ENCODE measurements at regions not wholly inside any gene's neighbourhood (a gene's known extent, or its start where the extent isn't known, plus 50 kb on each side); places are given as distances from the start of the nearest gene placed in this dataset.

GRCh38 chr7:88457320-88457719, 150.6 kb upstream of the STEAP4 start:
- WGBS, 4 donors, result 77 to 83% (median 81%) methylated on average over 1 of the region's 1 CpG
- H3K4me3 ChIP-seq, result no peak overlapping the region
- H3K9me3 ChIP-seq, result no peaks in the 10 kb centered on the region
- H3K4me1 ChIP-seq, result no peaks in the 10 kb centered on the region
- no peak overlapping the region for H3K27ac ChIP-seq
- TF ChIP-seq POLR2A (IDR thresholded peaks at IDR 0.05), result no peak
- TF ChIP-seq CTCF (IDR thresholded peaks at IDR 0.05), result no peak
- no peaks in the 10 kb centered on the region for H3K36me3 ChIP-seq
- DNase-seq, result no peak
- no peaks in the 10 kb centered on the region for H3K27me3 ChIP-seq
- intact Hi-C loops (cut with DNase I), result no loop called here
- no peak for ATAC-seq

GRCh38 chr7:88456490-88456889, 149.8 kb upstream of the STEAP4 start:
- no peaks in the 10 kb centered on the region for H3K4me1 ChIP-seq
- intact Hi-C loops (cut with DNase I), result no loop called here
- no peak overlapping the region for H3K27ac ChIP-seq
- no peak for ATAC-seq
- no peaks in the 10 kb centered on the region for H3K36me3 ChIP-seq
- TF ChIP-seq POLR2A (IDR thresholded peaks at IDR 0.05) (no peak), CTCF (IDR thresholded peaks at IDR 0.05) (no peak)
- DNase-seq, result no peak
- WGBS, 4 donors, result 0 to 38% (median 35%) methylated on average over 1 of the region's 1 CpG
- no peak overlapping the region for H3K4me3 ChIP-seq
- no peaks in the 10 kb centered on the region for H3K9me3 ChIP-seq
- H3K27me3 ChIP-seq, result no peaks in the 10 kb centered on the region

- ATAC-seq (no peak), DNase-seq (no peak)
- H3K27me3 ChIP-seq, result no peaks in the 10 kb centered on the region
- H3K9me3 ChIP-seq, result no peaks in the 10 kb centered on the region
- no peaks in the 10 kb centered on the region for H3K36me3 ChIP-seq
- TF ChIP-seq CTCF (IDR thresholded peaks at IDR 0.05), result no peak
- no peak for TF ChIP-seq POLR2A (IDR thresholded peaks at IDR 0.05)
- H3K4me3 ChIP-seq, result no peak overlapping the region
- intact Hi-C loops (cut with DNase I), result no loop called here
- 68 to 87% (median 79%) methylated on average over 1 of the region's 1 CpG for WGBS, 4 donors
- H3K4me1 ChIP-seq, result no peaks in the 10 kb centered on the region
- no peak overlapping the region for H3K27ac ChIP-seq
Measured at GRCh38 chr7:88455696-88456095, 149.0 kb upstream of the STEAP4 start.

- Histone ChIP-seq H3K27me3 (no peaks in the 10 kb centered on the region), H3K36me3 (no peaks in the 10 kb centered on the region), H3K4me3 (no peak overlapping the region), H3K27ac (no peak overlapping the region), H3K4me1 (no peaks in the 10 kb centered on the region), H3K9me3 (no peaks in the 10 kb centered on the region)
- 80 to 88% (median 85%) methylated on average over 3 of the region's 3 CpGs for WGBS, 4 donors
- no peak for ATAC-seq
- no peak for TF ChIP-seq POLR2A (IDR thresholded peaks at IDR 0.05)
- no peak for TF ChIP-seq CTCF (IDR thresholded peaks at IDR 0.05)
- DNase-seq, result no peak
- intact Hi-C loops (cut with DNase I), result no loop called here
Measured at GRCh38 chr7:88452646-88453045, 146.0 kb upstream of the STEAP4 start.
